SU-DHL-6 (cell line): ENCODE measurements at regions not wholly inside any gene's neighbourhood (a gene's known extent, or its start where the extent isn't known, plus 50 kb on each side); places are given as distances from the start of the nearest gene placed in this dataset.

Experiments
- H2AFZ ChIP-seq: fragments of 200-600 bp; sonication (generic); 2 replicates; pipeline ENCODE4 v1.6.1; 2014; ENCODE audit warnings: low read depth, mild to moderate bottlenecking, moderate library complexity, mixed read lengths, antibody characterized with exemption, low read length; ENCODE audit not compliant: severe bottlenecking
- H3F3A ChIP-seq: fragments of 200-600 bp; shearing (Covaris generic); 2 replicates; pipeline ENCODE4 v1.6.0; 2016; ENCODE audit warnings: antibody characterized with exemption, mild to moderate bottlenecking; ENCODE audit not compliant: insufficient read depth
- H3K27ac ChIP-seq: fragments of 200-600 bp; sonication (generic); 2 replicates; pipeline ENCODE4 v1.5.1; 2016; ENCODE audit warnings: low read depth, mild to moderate bottlenecking, low read length, moderate library complexity, mixed read lengths
- H3K27me3 ChIP-seq: fragments of 200-600 bp; sonication (generic), shearing (Covaris generic); 2 replicates; pipeline ENCODE4 v1.6.0; 2014; ENCODE audit warnings: mild to moderate bottlenecking, low read length
- H3K36me3 ChIP-seq: fragments of 200-600 bp; sonication (generic); 2 replicates; pipeline ENCODE4 v1.6.1; 2014; ENCODE audit warnings: mild to moderate bottlenecking, low read length, mixed read lengths
- H3K4me2 ChIP-seq: fragments of 300-600, 200-600 bp; shearing (Covaris generic), sonication (generic); 2 replicates; pipeline ENCODE4 v1.6.0; 2014; ENCODE audit warnings: low read length, low read depth, mild to moderate bottlenecking; ENCODE audit not compliant: poor library complexity, severe bottlenecking
- H3K4me3 ChIP-seq: fragments of 200-600 bp; sonication (generic); 2 replicates; pipeline ENCODE4 v1.5.1; 2014; ENCODE audit warnings: antibody characterized with exemption, low read length, mild to moderate bottlenecking, mixed read lengths; ENCODE audit not compliant: insufficient read depth, poor library complexity, severe bottlenecking
- H3K79me2 ChIP-seq: fragments of 200-600 bp; sonication (generic); 2 replicates; pipeline ENCODE4 v1.6.1; 2014; ENCODE audit warnings: mild to moderate bottlenecking, low read length, moderate library complexity; ENCODE audit not compliant: insufficient read depth
- H3K9ac ChIP-seq: fragments of 200-600 bp; sonication (generic); 2 replicates; pipeline ENCODE4 v1.7.0; 2014; ENCODE audit warnings: mild to moderate bottlenecking, low read length
- H3K9me2 ChIP-seq: fragments of 200-600 bp; sonication (generic); replicated peaks from 2 replicates; pipeline ENCODE4 v1.6.1; 2014; ENCODE audit warnings: low read length; ENCODE audit not compliant: insufficient read depth
- H3K9me3 ChIP-seq: fragments of 200-600 bp; sonication (generic); 2 replicates; pipeline ENCODE4 v1.6.1; 2014; ENCODE audit warnings: low read length, mixed read lengths; ENCODE audit not compliant: insufficient read depth
- H4K20me1 ChIP-seq: fragments of 200-600 bp; sonication (generic); 2 replicates; pipeline ENCODE4 v1.6.1; 2014; ENCODE audit warnings: low read depth, mild to moderate bottlenecking, antibody characterized with exemption, low read length, moderate library complexity, mixed read lengths
- EZH2phosphoT487 ChIP-seq: fragments of 200-600 bp; sonication (generic), shearing (Covaris generic); conservative IDR thresholded peaks from 2 replicates; pipeline ENCODE4 v1.6.1; 2018; ENCODE audit warnings: mild to moderate bottlenecking, antibody characterized with exemption, low read length, moderate library complexity, mixed read lengths
- TF ChIP-seq, protein P1 (sequence below): fragments of 200-600 bp; sonication (generic); IDR thresholded peaks from one replicate; pipeline ENCODE4 v1.5.1; 2017; ENCODE audit warnings: antibody characterized with exemption, mild to moderate bottlenecking, low read length, moderate library complexity; ENCODE audit not compliant: insufficient read depth, poor library complexity, severe bottlenecking

DNA sequence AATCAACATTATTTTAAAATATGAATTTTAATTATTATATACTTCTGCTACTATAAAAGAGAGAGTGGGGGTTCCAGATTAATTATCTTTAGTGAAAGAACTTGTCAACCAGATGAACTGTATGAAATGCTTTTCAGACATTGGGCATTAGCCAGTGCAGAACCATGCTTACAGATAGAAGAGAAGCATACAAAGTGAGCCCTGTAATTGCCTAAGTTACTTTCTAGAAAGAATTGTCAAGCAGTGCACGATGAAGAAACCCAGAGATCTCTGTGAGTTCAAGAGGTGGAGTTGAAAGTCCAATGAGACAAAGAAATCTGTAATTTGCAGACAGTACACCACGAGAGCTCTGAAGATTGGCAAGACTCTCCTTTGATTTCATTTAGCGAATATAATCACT, 166.7 kb downstream of the CDC14C start:
- H3K9me3 ChIP-seq: no peaks in the 10 kb centered on the region
- H3K27me3 ChIP-seq: no peaks in the 10 kb centered on the region
- no peak for TF ChIP-seq EZH2phosphoT487
- TF ChIP-seq, protein P1, sequence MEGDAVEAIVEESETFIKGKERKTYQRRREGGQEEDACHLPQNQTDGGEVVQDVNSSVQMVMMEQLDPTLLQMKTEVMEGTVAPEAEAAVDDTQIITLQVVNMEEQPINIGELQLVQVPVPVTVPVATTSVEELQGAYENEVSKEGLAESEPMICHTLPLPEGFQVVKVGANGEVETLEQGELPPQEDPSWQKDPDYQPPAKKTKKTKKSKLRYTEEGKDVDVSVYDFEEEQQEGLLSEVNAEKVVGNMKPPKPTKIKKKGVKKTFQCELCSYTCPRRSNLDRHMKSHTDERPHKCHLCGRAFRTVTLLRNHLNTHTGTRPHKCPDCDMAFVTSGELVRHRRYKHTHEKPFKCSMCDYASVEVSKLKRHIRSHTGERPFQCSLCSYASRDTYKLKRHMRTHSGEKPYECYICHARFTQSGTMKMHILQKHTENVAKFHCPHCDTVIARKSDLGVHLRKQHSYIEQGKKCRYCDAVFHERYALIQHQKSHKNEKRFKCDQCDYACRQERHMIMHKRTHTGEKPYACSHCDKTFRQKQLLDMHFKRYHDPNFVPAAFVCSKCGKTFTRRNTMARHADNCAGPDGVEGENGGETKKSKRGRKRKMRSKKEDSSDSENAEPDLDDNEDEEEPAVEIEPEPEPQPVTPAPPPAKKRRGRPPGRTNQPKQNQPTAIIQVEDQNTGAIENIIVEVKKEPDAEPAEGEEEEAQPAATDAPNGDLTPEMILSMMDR: no peak
- H3F3A ChIP-seq: no peaks in the 10 kb centered on the region
- H3K4me3 ChIP-seq: no peak overlapping the region
- H3K79me2 ChIP-seq: no peaks in the 10 kb centered on the region
- H3K9ac ChIP-seq: no peak overlapping the region
- no peak overlapping the region for H3K27ac ChIP-seq
- no peaks in the 10 kb centered on the region for H3K36me3 ChIP-seq
- no peaks in the 10 kb centered on the region for H3K9me2 ChIP-seq
- H2AFZ ChIP-seq: no peak overlapping the region
- no peaks in the 10 kb centered on the region for H4K20me1 ChIP-seq
- H3K4me2 ChIP-seq: no peak overlapping the region

DNA sequence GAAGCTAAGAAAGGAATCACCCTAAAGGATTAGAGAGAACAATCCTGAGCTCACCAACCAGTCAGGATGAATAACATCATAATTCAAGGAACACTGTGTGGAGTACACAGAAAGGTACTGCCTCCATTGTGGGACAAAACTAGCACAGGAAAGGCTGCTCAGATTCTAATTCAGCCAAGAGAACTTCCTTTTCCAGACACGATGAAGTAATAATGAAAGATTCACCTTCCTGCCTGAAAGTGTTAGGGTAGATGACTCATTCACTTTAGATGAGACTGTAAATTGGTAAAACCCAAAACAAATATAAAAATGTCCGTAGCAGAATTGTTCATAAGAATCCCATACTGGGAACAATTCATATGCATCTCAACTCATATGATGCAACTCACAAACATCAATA, 167.2 kb downstream of the CDC14C start:
- no peak overlapping the region for H2AFZ ChIP-seq
- no peaks in the 10 kb centered on the region for H3K27me3 ChIP-seq
- no peaks in the 10 kb centered on the region for H3K79me2 ChIP-seq
- H3K36me3 ChIP-seq: no peaks in the 10 kb centered on the region
- no peaks in the 10 kb centered on the region for H3K9me2 ChIP-seq
- no peaks in the 10 kb centered on the region for H4K20me1 ChIP-seq
- no peak overlapping the region for H3K27ac ChIP-seq
- H3K9ac ChIP-seq: no peak overlapping the region
- no peaks in the 10 kb centered on the region for H3K9me3 ChIP-seq
- no peaks in the 10 kb centered on the region for H3F3A ChIP-seq
- H3K4me3 ChIP-seq: no peak overlapping the region
- TF ChIP-seq, protein P1: no peak
- no peak for TF ChIP-seq EZH2phosphoT487
- H3K4me2 ChIP-seq: no peak overlapping the region

DNA sequence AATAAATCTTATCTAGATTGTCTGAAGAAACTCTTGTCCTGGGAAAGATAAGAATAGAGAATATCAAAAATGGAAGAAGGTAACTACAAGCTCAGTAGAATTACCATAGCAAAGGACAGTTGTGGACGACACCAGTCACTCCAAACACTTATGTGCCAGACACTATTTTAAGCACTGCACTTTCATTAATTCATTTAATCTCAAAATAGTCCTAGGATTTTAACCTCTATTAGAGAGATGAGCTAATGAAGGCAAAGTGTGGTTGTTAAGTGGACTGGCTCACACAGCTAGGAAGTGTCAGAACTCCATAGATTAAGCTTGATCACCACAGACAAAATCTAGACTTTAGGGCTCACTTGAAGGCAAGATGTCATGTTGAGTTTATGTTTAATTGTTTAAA, 168.9 kb downstream of the CDC14C start:
- no peaks in the 10 kb centered on the region for H3K9me3 ChIP-seq
- no peaks in the 10 kb centered on the region for H3F3A ChIP-seq
- H2AFZ ChIP-seq: no peak overlapping the region
- H3K4me3 ChIP-seq: no peak overlapping the region
- no peak overlapping the region for H3K27ac ChIP-seq
- no peaks in the 10 kb centered on the region for H3K79me2 ChIP-seq
- H3K9ac ChIP-seq: no peak overlapping the region
- no peaks in the 10 kb centered on the region for H3K36me3 ChIP-seq
- H4K20me1 ChIP-seq: no peaks in the 10 kb centered on the region
- no peak for TF ChIP-seq EZH2phosphoT487
- TF ChIP-seq, protein P1: no peak
- no peaks in the 10 kb centered on the region for H3K9me2 ChIP-seq
- H3K4me2 ChIP-seq: no peak overlapping the region
- H3K27me3 ChIP-seq: no peaks in the 10 kb centered on the region
